ENCODE measurements at regions not wholly inside any gene's neighbourhood (a gene's known extent, or its start where the extent isn't known, plus 50 kb on each side); places are given as distances from the start of the nearest gene placed in this dataset.

GRCh38 chr15:97875025-97875512 lies 85.4 kb upstream of the ARRDC4 start:
- DNase-seq (ENCODE audit: low read depth in 2 of 2): no peak

GRCh38 chr15:97875513-97876280 lies 84.8 kb upstream of the ARRDC4 start:
- no peak for DNase-seq (ENCODE audit: low read depth in 2 of 2)

GRCh38 chr15:97876281-97876675 lies 84.2 kb upstream of the ARRDC4 start:
- DNase-seq (ENCODE audit: low read depth in 2 of 2): no peak

DNA sequence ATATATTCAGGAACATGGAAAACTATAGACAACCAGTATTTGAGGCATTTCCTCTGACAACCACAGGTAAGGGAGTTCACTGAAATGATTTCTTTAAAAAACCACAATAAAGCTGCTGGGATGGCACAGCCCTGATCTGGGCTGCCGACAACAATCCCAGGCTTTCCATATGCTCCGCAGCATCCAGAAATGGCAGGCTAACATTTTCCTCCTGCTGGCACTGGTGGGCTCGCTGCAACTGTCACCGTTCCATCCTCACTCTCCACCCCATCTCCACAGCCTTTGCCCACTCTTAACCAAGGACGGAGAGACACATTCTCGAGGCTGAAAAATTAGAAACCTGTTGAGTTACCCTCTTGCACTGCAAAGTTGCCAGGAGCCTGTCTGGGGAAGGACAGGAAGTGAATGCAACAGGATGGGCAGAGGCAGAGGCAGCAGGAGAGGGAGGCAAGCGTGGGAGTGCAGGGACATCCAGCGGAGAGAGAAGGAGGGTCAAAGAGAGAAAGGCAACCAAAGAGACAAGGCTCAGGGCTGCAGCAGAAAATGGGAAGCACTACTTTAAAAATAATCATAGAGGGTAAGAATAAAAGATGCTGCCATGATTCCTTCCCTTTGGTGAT lies 79.0 kb upstream of the ARRDC4 start:
- no peak for DNase-seq (ENCODE audit: low read depth in 2 of 2)

DNA sequence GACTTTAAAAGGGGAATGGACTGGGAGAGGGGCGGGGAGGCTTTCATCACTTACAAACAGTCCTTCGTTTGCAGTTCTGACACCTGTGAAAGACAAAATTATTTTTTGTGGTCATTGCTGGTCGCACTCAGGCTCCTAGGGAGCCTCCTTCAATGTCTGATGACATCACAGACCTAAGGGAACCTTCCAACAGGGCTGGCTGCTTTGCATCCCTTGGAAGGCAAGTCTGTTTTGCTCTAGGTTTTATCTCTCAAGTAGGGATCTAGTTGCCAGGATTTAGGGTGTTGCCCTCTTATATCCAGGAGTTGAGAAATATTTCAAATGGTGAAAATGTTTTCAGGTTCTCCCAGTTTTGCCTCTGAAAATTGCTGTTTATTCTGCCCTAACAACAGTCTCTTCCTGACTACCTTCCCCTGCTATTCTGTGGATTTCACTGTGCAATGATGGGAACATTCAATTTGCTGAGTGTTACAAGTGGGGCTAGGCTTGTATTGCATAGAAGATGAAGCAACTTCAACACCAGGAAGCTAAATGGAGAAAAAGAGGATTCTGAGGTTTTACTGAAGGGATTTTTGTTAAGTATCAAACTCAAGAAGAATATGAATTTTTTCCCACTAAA lies 75.9 kb upstream of the ARRDC4 start:
- no peak for DNase-seq (ENCODE audit: low read depth in 2 of 2)

DNA sequence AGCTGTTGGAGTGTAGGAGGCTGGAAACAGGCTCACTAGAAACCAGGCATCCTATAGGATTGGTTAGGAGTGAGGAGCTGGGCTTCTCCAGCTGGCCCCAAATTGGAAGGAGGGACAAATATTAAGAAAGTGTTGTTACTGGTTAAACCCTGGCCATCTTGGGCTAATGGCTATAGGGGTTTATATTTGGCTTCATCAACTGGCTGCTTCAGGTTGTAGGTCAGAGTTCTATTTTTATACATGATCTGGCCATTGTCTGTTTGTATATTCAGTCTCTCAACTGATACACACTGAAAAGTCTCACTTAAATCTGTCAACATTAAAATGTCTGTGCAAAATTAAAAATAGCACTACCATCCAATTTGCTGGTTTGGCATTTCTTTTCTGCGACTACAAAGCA lies 70.2 kb upstream of the ARRDC4 start:
- no peak for DNase-seq (ENCODE audit: low read depth in 2 of 2)

GRCh38 chr15:97892167-97892938 lies 68.2 kb upstream of the ARRDC4 start:
- no peak for DNase-seq (ENCODE audit: low read depth in 2 of 2)

GRCh38 chr15:97893967-97894366 lies 66.5 kb upstream of the ARRDC4 start:
- DNase-seq (ENCODE audit: low read depth in 2 of 2): no peak

- no peak for DNase-seq (ENCODE audit: low read depth in 2 of 2)
Observed at GRCh38 chr15:97899981-97900380, 60.5 kb upstream of the ARRDC4 start.

DNA sequence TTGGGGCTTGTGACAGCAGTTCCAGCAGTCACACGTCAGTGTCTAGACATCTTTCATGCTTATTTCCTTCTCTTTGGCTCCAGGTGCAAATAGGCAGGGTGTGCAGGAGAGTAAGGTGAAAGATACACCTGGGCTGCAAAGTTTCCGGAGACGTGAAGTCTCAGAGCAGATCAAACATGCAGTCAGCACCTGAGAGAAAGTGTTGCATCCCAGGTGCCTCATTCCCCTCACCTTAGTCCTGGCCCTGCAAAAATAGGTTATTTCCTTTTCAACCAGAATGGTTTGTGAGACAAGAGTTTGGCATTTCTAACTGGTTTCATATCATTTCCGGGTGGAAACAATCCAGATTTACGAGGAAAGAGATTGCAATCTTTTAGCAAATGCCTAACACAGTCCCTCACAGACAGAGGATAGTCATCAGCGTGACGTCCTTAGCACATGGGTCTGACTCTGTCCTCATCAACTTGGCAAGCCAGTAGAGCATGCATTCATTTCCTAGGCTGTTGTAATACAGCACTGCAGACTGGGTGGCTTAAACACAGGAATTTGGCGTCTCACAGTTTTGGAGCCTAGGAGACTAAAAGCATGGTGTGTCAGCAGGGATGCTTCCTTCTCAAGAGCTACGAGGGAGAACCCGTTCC lies 58.2 kb upstream of the ARRDC4 start:
- no peak for DNase-seq (ENCODE audit: low read depth in 2 of 2)

GRCh38 chr15:97903560-97903959 lies 56.9 kb upstream of the ARRDC4 start:
- DNase-seq (ENCODE audit: low read depth in 2 of 2): no peak

DNA sequence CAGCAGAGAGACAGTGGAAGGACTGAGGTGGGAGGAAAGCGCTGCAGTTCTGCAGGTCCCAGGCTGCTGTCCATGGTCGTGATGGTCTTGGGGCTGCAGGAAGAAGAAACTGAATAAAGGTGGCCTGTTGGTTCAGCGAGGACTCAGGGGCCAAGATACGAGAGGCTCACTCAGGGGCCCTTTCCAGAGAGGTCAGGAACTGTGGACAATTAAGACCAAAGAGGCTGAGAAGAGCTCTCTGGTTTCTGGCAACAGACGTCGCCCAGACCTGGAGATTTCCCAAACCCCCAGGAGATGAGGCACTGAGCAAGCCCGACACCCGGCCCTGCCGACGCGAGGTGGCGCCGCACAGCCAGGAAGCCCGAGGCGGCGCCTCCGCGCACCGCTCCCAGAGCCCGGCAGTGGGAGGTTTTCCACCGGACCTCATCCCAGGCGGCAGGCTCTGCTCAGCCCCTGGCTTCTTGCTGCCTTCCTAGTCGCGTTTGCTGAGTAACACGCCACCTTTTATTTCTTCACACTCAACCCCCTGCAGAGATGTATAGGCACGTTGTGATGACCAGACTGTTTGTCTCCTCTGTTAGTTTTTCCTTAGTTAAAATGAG lies 56.4 kb upstream of the ARRDC4 start:
- DNase-seq (ENCODE audit: low read depth in 2 of 2): no peak

DNA sequence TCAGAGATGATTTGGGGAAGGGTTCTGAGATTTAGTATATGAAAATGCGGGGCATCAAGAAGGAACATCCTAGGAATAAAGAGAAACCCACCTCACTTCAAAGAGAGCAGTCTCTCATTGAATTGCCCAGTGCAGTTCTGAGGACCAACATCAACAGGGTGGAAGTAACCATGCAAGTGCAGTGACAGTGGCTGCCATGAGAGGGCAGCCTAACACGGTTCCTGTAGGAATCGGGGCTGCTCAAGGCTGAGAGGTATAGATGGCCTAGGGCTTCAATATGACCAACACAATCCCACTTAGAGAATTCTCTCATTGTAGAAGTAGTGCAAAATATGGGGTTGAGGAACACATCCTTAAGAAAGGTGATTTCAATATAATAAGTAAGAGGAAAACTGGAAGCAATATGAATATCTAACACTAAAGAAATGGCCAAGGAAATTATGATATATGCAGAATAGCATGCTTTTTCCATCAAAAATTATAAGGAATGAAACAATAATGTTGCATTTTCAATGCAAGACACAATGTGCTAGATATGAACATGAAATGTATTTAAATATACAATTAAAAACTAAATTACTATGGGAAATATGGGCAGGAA lies 51.1 kb upstream of the ARRDC4 start:
- DNase-seq (ENCODE audit: low read depth in 2 of 2): peak in 1 of 2 donors; percentile 4
